Fibroblast of skin of right quadriceps (primary cell): ENCODE measurements at regions not wholly inside any gene's neighbourhood (a gene's known extent, or its start where the extent isn't known, plus 50 kb on each side); places are given as distances from the start of the nearest gene placed in this dataset.
A peak's percentile ranks its signal among the peaks of the same experiment; 100 is the strongest.

ENCODE experiments used
- DNase-seq: peaks from one replicate; pipeline ENCODE4 v3.0.0-alpha.2; 2013

DNA sequence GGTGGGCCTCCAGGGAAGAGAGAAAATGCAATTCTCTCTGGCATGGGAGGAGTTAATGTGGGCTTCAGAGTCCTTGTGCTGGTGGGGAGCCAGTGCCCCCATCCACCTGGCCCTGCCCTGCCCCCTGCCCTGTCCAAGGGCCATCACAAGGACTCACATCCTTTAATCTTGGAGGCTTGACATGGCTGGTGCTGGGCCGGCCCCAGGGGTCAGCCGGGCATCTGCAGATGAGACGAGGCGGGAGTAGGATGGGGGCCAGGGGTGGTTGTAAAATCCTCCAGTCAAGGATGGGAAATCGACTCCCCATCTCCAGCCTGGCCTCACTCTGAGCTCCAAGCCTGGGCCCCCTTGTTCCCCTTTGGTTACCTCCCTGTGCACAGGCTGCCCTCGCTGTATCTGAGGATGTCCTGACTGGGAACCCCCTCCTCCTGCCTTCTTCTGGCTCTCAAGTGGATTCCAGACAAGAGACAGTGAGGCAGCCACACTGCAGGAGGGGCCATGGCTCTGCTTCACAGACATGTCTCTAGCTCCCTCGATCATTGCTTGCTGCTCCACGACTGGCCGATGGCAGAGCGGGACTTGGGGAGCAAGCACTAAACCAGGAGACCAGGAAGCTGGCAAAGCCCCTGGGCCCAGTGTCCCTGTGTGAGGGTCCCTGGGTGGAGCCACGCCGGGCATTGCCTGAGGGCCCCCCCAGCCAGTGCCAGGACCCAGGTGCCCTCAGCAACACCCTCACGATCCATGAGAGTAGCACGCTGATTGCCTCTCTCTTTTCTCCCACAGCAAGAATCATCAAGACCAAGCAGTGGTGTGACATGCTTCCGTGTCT lies 1120.5 kb downstream of the BRD1 start:
- no peak for DNase-seq

DNA sequence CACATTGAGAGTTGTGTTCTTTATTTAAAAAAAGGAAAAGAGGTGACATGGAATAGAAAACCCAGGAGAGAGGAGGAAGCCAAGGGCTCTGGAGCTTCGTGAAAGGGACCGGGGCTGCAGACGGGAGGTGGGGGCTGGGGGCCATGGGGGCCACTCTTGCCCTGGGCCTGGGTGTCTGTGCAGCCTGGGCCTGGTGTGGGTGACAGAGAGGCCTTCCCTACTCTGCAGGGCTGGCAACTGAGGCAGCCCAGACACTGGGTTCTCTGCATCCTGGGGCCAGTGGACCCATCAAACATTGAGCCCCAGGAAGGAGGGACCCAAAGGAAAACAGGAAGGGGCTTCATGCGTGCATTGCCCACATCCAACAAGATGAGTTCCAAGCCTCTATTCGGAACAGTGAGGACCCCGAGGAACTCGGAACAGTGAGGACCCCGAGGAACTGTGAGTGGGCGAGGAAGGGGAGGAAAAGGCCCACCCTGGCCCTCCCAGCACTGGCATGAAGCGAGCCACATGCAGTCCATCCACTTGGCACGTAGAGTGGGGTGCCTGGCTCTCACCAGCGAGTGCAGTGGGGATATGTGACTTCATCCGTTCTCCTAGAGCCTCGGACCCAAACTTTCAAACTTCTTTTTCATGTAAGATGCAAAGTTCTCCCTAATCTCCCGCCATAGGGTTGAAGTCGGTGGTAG lies 1121.6 kb downstream of the BRD1 start:
- DNase-seq: no peak

DNA sequence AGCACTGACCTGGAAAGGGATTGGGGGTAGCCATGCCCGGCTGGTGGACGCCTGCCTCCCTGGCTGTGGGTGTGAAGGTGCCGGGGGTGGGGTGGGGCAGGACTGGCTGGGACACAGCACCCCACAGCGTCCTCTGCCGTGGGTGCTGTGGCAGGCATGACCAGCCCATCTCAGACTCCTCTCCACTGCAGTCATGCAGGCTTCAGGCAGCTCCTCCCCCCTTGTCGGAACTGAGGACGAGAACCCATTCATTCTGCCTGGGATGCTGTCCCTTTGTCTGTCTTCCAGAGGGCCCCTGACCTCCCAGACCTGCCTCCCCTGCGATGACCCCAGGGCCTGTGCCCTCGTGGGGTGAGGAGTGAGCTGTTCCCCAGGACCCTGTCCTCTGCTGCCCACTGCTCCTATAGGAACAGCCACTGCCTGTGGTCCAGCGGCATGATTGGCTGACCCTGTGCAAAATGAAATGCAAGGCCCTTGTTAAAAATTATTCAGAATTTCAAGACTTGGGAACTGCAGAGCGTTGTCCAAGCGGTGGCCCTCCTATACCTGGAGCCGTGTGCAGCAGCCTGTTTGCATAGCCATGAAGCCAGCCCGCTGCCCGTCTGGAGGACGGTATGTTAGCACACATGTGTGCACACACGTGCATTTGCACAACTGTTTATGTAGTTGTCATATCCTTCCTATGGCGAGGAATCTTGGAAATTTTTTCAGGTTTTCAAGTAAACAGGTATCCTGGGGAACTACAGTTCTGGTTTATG lies 1122.3 kb downstream of the BRD1 start:
- no peak for DNase-seq

DNA sequence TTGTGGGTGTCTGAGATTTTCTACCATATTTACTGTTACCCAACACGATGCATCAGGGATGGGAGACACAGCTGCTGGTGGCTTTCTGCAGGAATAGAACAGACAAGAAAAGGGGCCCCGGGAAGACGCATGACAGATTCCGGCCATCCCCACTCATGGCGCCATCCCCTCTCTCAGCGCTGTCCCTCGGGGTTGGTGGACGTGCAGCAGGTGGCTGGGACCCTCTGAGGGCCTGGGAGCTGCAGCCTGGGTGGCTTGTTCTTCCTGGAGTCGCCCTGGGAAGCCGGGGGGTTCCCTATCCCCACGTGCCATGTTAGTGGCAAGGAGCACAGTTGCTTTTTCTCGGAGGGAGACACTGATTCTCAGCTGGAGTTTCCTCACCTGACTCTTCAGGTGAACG lies 1123.3 kb downstream of the BRD1 start:
- DNase-seq: no peak

DNA sequence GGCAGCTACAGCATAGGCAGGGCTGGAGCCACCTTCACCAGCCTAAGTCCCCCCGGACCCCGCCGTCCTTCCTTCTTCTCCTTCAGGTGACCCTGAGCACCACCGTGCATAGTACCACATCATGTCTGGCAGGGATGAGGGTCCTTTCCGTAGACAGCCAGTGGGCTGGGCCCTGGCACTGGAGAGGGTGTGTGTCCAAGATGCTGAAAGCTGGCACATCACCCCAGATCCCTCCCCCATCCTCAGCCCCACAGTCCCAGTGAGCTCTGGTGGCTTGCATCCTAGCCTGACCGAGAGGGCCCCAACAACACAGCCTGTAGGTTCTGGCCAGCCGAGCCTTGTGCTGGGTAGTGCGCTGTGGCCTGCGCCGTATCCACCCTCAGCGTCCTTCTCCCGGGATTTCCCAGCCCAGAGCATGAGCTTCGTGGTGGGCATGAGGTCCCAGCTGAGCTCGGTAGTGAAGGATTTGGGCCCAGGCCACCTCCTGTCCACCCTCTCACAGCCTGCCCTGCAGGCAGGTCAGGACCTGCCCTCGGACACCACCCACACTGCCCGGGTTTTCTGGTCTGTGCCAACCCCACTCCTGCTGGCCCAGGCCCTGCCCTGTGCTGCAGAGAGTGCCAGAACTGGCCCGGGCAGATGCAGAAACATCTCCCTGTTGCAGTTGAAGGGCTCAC lies 1124.3 kb downstream of the BRD1 start:
- no peak for DNase-seq

DNA sequence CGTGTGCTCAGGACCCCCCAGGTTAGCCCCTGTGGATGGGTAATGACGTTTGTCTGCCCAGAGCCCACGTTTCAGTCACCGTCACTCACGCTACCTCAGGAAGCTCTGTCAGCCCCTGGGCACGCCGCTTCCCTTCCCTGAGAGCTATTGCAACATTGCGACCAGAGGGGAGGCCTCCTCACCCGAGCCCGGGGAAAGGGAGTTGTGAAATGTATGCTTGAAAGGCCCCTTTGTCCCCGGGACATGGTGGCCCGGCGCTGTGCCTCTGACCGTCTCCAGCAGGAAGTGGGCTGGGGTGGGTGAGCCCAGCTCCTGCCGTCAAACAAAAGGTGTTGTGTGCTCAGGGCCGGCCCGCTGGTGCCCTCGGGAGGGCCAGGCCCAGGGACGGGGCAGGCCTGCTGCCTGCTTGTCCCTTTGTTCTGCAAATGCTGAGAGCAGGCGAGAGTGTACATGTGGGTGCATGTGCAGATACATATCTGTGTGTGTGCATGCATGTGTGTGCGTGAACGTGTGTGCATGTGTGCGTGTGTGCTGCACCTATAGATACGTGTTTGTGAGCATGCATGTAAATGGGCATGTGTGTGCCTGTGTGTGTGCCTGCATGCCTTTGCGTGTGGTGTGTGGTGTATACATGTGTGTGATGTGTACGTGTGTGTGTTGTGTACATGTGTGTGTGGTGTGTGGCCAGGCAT lies 1125.0 kb downstream of the BRD1 start:
- no peak for DNase-seq

DNA sequence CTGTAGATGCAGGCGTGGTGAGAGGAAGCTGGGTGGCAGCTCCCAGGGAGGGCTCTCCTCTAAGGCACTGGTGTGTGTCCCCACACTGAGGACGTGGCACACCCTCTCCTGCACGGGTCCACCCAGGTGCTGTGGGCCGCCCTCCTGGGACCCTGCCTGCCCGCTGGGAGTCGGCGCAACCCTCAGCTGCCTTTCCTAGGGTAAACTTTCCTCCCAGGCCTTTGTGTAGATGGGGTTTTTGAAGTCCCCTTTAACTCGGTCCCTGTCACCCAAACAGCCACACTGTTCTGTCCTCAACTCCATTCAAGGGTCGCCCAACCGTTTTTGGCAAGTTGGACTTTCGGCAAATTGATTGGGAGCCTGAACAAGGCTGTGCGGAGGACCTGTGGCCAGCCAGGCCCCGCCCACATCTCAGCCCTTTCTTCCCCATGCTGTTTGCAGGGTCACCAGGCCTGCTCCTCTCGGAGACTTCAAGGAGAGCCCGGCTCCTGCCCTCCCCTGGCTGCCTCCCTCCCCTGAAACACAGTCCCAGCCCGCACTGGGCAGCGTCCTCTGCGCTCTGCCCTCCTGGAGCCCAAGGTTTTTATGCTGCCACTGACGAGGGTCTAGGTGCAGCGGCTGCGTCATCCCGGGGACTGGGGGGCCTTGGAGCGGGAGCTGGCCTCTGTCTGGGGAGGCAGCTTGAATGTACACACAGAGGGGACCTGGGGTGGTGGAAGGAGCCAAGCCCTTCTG lies 1126.2 kb downstream of the BRD1 start:
- DNase-seq: no peak

DNA sequence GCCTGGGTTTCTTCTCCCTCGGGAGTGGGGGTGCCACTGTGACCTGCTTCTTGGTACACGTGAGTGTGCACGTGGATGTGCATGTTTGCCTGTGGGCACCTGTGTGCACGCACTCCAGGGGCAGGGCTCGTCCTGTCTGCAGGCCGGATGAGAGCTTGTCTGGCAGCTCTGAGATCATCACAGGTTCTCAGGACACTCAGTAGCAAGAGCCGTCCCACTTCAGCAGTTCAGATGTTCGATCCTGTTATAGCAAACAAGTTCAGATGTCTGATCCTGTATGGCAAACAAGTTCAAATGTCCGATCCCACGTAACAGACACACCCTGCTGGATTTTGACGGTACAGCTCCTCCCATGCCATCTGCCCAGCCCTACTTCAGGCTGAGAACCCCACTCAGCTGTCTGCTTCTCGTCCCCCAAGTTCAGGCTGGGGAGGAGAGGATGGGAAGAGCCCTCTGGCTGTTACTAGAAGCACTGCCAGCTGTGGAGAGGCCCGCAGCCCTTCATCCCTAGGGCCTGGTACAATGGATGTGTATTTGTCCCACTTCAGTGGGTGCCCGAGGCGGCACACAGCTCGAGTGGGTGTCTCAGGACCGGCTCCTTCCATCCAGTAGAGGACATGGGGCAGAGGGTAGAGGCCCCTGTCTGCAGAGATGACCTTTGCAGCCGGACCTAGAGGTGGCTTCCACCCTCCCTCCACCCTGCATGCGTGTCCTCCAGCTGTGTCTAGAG lies 1126.9 kb downstream of the BRD1 start:
- DNase-seq: peak; percentile 12

DNA sequence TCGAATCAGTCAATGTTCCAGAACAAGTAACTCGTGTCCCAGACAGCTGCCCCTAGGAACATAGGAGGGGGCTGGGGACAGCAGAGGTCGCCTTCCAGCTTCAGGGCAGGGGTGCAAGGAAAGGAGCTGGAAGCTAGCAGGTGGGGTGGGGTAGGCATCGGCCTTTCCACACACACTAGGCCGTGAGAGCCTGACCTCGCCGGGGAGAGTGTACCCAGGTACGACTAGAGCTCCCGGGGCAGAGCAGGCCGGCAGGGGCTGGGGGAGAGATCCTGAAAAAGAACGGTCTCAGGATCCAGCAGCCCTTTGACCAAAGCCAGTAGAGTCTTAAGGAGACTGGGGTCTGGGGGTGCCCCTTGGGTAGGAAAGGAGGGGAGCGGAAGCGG lies 1127.5 kb downstream of the BRD1 start:
- no peak for DNase-seq

DNA sequence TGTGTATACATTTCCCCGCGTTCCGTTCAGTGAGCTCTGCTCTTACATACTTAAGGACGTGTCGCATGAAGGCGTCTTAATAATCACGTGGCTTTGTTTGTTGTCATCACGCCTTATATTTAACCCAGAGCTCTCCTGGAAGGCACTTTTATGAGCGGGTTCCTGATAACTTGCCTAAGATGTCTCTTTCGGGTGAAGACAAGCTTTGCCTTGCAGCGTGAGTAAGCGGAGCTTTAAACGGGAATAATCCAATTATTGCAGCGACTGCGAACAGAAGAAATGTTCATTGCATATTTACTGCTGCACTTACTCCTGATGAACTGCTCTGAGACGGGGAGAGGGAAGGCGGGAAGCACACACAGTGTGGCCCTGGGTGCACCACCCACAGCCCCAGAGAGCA lies 1128.2 kb downstream of the BRD1 start:
- no peak for DNase-seq

DNA sequence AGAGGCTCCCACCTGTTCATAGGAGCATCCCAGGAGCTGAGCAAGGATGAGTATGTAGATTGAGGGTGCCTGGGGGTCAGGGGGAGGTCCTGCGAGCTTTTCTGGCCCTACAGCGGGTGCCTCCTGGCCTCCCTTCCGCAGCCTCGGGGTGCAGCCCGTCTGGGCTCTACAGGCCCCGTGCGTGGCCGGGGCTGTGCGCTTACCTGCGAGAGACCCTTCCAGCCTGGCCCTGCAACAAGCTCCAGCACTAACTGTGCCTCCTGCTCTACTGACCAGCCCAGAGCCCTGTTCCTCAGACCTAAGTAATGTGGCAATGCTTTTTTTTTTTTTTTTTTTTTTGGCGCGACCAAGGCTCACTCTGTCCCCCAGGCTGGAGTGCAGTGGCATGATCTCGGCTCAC lies 1129.1 kb downstream of the BRD1 start:
- no peak for DNase-seq

DNA sequence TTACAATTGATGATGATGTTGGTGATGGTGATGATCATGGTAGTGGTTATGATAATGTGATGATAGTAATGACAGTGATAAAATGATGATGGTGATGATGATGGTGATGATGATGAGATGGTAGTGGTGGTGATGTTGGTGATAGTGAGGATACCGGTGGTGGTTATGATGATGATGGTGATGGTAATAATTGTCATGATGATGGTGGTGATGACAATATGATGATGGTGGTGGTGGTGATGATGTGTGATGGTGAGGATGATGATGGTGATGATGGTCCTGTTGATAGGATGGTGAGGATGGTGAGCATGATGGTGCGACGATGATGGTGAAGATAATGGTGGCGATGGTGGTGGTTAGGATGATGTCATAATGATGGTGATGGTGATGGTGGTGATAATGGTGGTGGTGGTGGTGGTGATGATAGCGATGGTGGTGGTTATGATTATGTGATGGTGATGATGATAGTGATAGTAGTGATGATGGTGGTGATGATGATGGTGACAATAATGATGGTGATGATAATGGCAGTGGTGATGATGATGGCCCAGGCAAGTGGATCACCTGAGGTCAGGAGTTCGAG lies 1129.9 kb downstream of the BRD1 start:
- DNase-seq: no peak

DNA sequence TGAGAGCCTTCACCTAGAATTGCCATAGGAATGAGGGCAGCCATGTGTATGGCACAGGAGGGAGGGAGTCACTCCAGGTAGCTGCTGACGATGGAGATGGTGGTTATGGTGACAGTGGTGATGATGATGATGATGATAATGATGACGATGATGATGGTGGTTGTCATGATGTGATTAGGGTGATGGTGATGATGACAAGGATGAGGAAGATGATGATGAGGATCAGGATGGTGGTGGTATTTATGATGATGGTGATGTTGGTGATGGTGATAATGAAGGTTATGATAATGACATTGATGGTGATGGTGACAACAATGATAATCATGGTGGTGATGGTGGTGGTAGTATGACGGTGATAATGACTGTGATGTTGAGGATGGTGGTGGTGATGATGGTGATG lies 1130.5 kb downstream of the BRD1 start:
- no peak for DNase-seq

DNA sequence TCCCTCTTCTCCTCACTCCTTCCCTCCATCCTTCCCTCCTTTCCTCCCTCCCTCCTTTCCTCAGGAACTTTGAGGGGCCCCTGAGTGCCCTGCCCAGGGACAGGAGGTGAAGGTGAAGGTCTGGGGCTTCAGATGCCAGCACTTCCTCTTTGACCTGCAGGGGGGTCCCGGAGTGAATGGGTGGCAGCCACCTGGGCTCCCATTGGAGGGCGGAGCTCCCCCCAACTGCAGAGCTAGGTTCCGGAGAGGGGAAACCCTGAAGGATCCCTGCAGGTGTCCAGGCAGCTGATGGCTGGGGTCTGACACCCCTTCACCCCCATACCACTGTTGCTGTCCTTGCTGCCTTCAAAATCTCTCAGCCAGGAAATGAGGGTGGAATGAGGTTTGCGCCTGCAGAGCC lies 1131.3 kb downstream of the BRD1 start:
- DNase-seq: no peak

DNA sequence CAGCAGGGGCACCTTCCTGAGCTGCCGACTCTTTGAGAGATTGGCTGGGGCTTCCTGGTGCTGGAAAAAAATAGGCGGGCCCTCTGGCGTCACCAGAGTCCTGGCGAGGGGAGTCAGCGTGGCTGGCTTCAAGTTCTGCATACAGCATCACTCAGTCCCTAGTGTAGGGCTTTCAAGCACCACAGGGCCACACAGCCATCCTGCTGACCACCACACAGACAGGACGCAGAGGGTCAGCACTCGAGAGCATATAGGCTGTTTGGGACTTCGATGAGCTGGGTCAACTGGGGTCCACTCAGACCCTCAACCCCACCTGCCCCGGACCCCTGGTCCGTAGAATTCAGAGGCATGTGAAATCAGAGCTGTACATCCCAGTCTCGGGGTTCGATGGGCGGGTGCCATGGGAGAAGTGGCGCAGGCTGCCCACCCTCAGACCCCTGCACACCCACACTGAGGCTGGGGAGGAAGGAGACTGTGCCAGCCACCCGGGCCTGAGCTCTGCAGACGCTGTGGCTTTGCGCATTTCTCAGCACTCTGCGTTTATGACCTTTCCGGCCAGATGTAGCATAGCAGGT lies 1131.9 kb downstream of the BRD1 start:
- DNase-seq: no peak

DNA sequence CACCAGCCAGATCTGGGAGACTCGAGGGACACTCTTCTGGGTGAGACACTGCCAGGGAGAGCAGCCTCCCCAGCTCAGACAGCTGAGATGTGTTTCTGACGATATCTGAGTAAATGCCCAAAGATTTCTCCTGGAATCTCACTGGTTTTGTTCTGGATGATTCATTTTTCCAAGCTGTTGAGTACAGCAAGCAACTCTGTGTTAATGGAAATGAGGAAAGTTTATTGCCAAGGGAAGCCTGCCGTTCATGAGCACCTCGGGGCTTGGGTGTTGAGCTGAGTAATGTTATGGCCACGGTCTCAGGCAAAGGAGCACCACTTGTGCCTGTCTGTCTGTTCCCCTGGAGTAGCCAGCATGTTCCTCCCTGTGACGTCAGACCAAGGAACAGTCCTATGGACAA lies 1132.4 kb downstream of the BRD1 start:
- DNase-seq: peak; percentile 73

DNA sequence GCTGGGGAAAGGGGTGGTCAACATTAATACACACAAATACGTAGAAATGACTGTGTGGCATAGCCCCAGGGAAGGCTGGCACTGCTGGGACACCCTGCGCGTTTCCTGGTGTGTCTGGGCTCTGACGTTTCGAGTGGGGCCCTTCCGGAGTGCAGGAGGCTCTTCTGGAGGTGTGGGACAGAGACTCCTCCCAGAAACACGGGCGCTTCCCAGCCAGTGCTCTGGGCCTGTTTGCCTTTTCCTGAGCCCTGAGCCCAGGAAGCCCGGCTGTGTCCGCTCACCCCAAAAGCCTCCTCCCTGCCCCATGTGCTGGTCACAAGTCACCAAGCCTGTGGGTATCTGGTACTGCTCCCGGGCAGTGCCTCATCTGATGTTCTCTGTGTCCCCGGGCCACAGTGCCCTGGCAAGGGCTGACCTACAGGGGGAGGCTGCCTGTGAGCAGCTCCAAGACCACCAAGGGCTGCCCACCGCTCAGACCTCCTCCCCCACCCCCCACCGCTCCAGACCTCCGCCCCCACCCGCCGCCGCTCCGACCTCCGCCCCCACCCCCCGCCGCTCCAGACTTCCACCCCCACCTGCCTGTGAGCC lies 1133.3 kb downstream of the BRD1 start:
- no peak for DNase-seq

DNA sequence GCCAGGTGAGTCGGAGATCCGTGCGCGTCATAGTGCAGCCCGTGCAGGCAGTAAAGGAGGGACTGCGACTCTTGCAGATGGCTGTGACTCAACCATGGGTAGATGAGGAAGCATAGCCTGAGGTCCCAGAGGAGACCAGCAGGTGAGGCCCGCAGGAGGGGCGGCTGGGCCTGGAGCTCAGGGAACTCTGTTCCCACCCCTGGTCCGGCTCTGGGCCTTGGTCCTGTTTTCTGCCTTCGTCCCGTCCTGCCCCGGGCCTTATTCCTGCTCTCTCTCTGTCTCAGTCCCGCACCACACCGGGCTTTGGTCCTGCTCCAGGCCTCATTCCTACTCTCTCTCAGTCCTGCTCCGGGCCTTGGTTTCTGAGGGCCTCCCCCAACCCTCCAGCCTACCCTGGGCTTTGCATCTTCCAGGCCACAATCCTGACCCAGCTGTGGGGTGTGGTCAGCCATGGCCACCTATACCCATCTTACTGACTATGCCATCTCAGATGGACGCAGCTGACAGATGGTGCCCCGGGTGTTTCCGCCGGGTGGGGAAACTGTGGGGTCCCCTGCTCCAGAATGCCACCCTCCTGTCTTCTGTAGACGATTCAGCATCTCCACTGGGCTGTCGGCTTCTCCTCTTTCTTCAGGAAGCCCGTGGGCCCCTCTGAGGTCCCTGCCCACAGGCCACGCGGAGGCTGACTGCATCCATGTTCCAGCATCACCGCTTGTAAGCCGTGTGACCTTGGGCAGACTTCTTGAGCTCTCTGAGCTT lies 1134.1 kb downstream of the BRD1 start:
- no peak for DNase-seq

DNA sequence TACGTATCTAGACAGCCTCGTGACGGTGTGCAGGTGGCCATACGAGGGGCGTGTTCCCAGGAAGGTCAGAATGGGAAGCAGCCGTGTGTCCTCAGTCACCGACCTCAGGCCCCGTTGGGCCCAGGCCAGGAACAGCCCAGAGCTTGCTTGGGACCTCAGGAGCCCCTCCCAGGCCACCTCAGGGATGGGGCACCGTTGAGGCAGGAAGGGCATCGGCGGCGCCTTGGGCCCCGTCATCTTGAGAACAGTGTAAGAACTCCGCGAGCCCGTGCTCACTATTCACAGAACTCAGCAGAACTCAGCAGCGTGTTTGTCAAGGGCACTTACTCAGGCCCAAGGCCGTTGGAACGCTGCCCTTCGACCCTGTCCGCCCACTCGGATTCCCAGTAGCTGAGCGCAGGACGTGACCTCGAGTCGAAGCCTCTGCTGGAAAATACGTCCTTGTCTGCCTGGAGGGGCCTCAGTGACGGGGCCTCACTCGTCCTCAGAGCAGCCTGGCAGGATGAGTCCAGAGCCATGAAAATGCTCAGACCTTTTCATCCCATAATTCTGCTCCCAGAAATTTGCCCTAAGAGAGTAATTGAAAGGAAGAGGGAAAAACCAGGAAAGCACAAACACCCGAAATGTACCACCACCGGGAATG lies 1134.8 kb downstream of the BRD1 start:
- no peak for DNase-seq
